RWPE2 (cell line): ENCODE measurements at regions not wholly inside any gene's neighbourhood (a gene's known extent, or its start where the extent isn't known, plus 50 kb on each side); places are given as distances from the start of the nearest gene placed in this dataset.

ENCODE experiments used
- ATAC-seq: fragments of 200-7000 bp; cut with Tn5 transposase; 3 replicates; pipeline ENCODE4 v1.9.1; 2021; ENCODE audit warnings: low read depth
- DNase-seq: peaks from one replicate; pipeline ENCODE4 v3.0.0-alpha.2; 2020; ENCODE audit warnings: low spot score
- H3K27ac ChIP-seq: fragments of 450-650 bp; 2 replicates; pipeline ENCODE4 v1.5.1; 2017; ENCODE audit warnings: mild to moderate bottlenecking; ENCODE audit not compliant: poor library complexity, severe bottlenecking
- H3K27me3 ChIP-seq: fragments of 250-450 bp; sonication (Bioruptor Pico); 2 replicates; pipeline ENCODE4 v1.5.1; 2021; ENCODE audit warnings: mild to moderate bottlenecking, moderate library complexity; ENCODE audit not compliant: insufficient read depth, poor library complexity, severe bottlenecking
- H3K36me3 ChIP-seq: fragments of 250-450 bp; sonication (Bioruptor Pico); 2 replicates; pipeline ENCODE4 v1.5.1; 2020; ENCODE audit warnings: low read depth, mild to moderate bottlenecking, moderate library complexity
- H3K4me1 ChIP-seq: fragments of 250-450 bp; sonication (Bioruptor Pico); 2 replicates; pipeline ENCODE4 v1.5.1; 2021; ENCODE audit warnings: mild to moderate bottlenecking, moderate library complexity; ENCODE audit not compliant: insufficient read depth, poor library complexity, severe bottlenecking
- H3K4me3 ChIP-seq: fragments of 250-450 bp; sonication (Bioruptor Pico); 2 replicates; pipeline ENCODE4 v1.5.1; 2021; ENCODE audit warnings: mild to moderate bottlenecking, moderate library complexity; ENCODE audit not compliant: severe bottlenecking
- H3K9me3 ChIP-seq: fragments of 250-450 bp; sonication (Bioruptor Pico); 2 replicates; pipeline ENCODE4 v1.5.1; 2021; ENCODE audit warnings: mild to moderate bottlenecking, moderate library complexity; ENCODE audit not compliant: severe bottlenecking
- TF ChIP-seq, protein P1 (sequence below): fragments of 450-650 bp; IDR thresholded peaks from one replicate; pipeline ENCODE4 v1.5.1; 2017; ENCODE audit warnings: mild to moderate bottlenecking, moderate library complexity; ENCODE audit not compliant: poor library complexity, severe bottlenecking

DNA sequence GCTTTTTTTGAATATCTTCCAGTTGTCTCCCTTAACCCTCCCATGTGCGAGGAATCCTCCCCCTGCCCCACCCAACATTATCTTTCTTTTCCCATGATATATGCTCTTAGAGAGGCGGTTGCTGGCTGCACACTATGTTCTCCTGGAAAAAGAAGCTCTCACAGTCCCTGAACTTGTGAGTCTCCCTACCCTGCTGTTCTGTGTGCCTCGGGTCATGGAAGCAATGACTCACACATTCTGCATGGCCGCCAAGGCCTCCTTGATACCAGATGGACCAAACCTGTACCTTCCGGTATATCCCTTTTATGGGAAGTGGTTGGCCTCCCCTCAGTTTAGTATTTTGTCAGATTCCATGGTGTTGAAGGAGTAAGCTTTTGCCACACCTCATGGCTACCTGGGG lies 705.4 kb downstream of the SLITRK6 start:
- Histone ChIP-seq H3K4me1 (no peaks in the 10 kb centered on the region), H3K36me3 (no peaks in the 10 kb centered on the region), H3K9me3 (no peaks in the 10 kb centered on the region), H3K27ac (no peak overlapping the region), H3K27me3 (no peaks in the 10 kb centered on the region), H3K4me3 (no peak overlapping the region)
- no peak for DNase-seq
- no peak; the same call in 2 of the 3 replicates for ATAC-seq
- TF ChIP-seq, protein P1, sequence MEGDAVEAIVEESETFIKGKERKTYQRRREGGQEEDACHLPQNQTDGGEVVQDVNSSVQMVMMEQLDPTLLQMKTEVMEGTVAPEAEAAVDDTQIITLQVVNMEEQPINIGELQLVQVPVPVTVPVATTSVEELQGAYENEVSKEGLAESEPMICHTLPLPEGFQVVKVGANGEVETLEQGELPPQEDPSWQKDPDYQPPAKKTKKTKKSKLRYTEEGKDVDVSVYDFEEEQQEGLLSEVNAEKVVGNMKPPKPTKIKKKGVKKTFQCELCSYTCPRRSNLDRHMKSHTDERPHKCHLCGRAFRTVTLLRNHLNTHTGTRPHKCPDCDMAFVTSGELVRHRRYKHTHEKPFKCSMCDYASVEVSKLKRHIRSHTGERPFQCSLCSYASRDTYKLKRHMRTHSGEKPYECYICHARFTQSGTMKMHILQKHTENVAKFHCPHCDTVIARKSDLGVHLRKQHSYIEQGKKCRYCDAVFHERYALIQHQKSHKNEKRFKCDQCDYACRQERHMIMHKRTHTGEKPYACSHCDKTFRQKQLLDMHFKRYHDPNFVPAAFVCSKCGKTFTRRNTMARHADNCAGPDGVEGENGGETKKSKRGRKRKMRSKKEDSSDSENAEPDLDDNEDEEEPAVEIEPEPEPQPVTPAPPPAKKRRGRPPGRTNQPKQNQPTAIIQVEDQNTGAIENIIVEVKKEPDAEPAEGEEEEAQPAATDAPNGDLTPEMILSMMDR, result no peak

DNA sequence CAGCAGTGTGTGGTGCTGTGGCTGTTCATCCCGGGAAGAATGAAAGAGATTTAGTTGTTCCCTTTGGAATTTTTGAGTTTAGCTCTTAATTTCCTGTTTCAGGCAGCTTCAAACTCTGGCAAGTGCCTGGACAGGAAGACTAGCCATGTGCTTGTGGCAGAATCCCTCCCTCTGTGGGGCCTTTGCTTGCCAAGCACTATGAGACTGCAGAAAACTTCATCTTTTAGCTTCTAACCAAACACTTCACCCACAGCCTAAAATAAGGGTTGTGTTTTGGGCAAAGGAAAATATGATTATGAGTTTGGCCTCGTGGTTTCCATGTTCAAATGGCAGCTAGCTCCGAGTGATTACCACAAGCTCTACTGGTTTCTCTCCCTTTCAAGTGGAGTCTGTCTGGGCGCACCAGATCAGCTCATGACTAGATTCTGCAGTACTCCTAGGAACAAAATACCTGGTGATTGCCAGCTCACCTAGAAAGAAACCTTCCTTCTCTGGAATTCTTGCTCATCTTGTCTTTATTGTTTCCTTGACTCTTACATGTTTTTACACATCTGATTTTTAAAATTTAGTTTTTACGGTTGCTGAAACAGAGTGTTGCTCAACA lies 707.5 kb downstream of the SLITRK6 start:
- no peak for ATAC-seq
- Histone ChIP-seq H3K27ac (no peak overlapping the region), H3K4me1 (no peaks in the 10 kb centered on the region), H3K27me3 (no peaks in the 10 kb centered on the region), H3K9me3 (no peaks in the 10 kb centered on the region), H3K36me3 (no peaks in the 10 kb centered on the region), H3K4me3 (no peak overlapping the region)
- TF ChIP-seq, protein P1, result no peak
- no peak for DNase-seq

DNA sequence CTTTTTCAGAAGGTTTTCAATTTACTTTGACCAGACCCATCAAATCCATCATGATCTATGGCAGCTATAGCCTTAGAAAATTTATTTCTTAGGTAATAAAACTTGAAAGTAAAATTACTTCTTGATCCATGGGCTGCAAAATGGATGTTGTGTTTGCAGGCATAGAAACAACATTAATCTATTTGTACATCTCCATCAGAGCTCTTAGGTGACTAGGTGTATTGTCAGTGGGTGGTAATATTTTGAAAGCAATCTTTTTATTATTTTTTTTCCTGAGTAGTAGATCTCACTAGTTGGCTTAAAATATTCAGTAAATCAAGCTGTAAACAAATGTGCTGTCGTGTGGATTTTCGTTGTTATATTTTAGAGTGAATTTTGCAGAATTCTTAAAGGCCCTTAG lies 710.0 kb downstream of the SLITRK6 start:
- DNase-seq, result no peak
- H3K27me3 ChIP-seq, result no peaks in the 10 kb centered on the region
- no peak overlapping the region for H3K4me3 ChIP-seq
- TF ChIP-seq, protein P1, result no peak
- H3K9me3 ChIP-seq, result no peaks in the 10 kb centered on the region
- no peak overlapping the region for H3K27ac ChIP-seq
- ATAC-seq, result no peak
- H3K36me3 ChIP-seq, result no peaks in the 10 kb centered on the region
- no peaks in the 10 kb centered on the region for H3K4me1 ChIP-seq

DNA sequence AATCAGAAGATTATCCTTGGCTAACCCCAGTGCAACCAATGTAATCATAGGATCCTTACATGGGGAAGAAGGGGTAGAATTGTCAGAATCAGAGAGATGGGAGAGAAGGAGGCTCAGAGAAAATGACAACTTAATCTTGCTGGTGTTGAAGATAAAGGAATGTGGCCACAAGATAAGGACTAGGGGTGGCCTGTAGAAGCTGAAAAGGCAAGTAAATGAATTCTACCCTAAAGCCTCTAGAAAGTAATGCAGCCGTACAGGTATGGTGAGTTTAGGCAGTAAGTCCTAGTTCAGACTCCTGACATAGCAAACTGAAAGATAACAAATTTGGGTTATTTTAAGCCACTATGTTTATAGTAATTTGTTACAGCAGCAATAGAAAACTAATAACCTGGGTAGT lies 718.5 kb downstream of the SLITRK6 start:
- no peak for ATAC-seq
- H3K4me3 ChIP-seq, result no peak overlapping the region
- TF ChIP-seq, protein P1, result no peak
- H3K9me3 ChIP-seq, result no peaks in the 10 kb centered on the region
- no peaks in the 10 kb centered on the region for H3K36me3 ChIP-seq
- no peaks in the 10 kb centered on the region for H3K4me1 ChIP-seq
- H3K27ac ChIP-seq, result no peak overlapping the region
- H3K27me3 ChIP-seq, result no peaks in the 10 kb centered on the region
- DNase-seq, result no peak

DNA sequence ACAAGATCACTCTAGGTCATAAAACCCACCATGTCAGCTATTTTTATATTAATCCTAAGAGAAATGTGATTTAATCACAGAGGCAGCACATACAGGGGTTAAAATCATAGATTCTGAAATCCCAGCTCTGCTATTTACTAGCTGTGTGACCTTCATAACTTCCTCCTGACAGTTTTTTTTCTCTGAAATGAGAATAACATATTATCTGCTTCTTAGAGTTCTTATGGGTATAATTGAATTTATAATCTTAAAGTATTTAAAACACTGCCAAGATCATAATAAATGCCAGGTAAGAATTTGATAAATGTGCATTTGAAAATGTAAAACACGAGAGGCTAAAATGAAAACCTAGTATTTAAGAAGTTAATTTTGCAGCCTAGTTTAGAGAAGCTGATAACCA lies 722.9 kb downstream of the SLITRK6 start:
- no peaks in the 10 kb centered on the region for H3K36me3 ChIP-seq
- ATAC-seq, result no peak
- TF ChIP-seq, protein P1, result no peak

More for the DNA sequence above, 722.9 kb downstream of the SLITRK6 start:
- H3K27ac ChIP-seq, result no peak overlapping the region
- no peak for DNase-seq
- no peaks in the 10 kb centered on the region for H3K4me1 ChIP-seq
- H3K4me3 ChIP-seq, result no peak overlapping the region
- H3K9me3 ChIP-seq, result no peaks in the 10 kb centered on the region
- H3K27me3 ChIP-seq, result no peaks in the 10 kb centered on the region
